ENCODE measurements at regions not wholly inside any gene's neighbourhood (a gene's known extent, or its start where the extent isn't known, plus 50 kb on each side); places are given as distances from the start of the nearest gene placed in this dataset.

DNA sequence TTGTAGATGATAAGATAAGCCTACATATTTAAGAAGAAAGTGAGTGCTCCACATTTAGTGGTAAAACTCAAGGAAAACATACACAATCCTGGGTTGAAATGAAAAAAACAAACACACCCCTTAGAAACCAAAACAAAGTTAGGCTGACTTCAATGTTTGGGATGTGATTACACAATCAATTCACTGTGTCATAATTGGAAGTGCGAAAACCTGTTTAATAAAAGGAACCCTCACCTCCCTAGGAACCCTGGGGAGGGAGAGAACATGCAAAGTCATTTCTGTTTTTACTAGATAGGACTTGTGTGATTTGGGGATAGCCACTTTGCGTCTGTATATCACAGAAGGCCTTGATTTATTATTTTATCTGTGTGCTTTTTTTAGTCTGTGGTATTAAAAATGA, 275.0 kb downstream of the NFKBIZ start:
- Histone ChIP-seq H3K9me3 (ENCODE audit: control insufficient read depth, low read length) (peaks cover 8% of the 10 kb centered on the region), H3K4me1 (ENCODE audit: control insufficient read depth, insufficient read depth, low read length) (no peaks in the 10 kb centered on the region), H3K27me3 (ENCODE audit: control insufficient read depth, insufficient read depth, low read length, poor library complexity, severe bottlenecking) (no peaks in the 10 kb centered on the region), H3K36me3 (ENCODE audit: control insufficient read depth, insufficient read depth, low read length) (no peaks in the 10 kb centered on the region), H3K27ac (ENCODE audit: low read depth, low read length) (no peak overlapping the region), H3K4me3 (ENCODE audit: low read length) (no peak overlapping the region), H3K9ac (ENCODE audit: extremely low read depth, low read length, poor library complexity, severe bottlenecking) (no peak overlapping the region)
- TF ChIP-seq, protein P1, sequence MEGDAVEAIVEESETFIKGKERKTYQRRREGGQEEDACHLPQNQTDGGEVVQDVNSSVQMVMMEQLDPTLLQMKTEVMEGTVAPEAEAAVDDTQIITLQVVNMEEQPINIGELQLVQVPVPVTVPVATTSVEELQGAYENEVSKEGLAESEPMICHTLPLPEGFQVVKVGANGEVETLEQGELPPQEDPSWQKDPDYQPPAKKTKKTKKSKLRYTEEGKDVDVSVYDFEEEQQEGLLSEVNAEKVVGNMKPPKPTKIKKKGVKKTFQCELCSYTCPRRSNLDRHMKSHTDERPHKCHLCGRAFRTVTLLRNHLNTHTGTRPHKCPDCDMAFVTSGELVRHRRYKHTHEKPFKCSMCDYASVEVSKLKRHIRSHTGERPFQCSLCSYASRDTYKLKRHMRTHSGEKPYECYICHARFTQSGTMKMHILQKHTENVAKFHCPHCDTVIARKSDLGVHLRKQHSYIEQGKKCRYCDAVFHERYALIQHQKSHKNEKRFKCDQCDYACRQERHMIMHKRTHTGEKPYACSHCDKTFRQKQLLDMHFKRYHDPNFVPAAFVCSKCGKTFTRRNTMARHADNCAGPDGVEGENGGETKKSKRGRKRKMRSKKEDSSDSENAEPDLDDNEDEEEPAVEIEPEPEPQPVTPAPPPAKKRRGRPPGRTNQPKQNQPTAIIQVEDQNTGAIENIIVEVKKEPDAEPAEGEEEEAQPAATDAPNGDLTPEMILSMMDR (conservative IDR thresholded peaks at IDR 0.05), result no peak
- WGBS, 2 experiments (ENCODE audit: insufficient coverage in 1 of 2, insufficient read length in 1 of 2), result 76 to 100% methylated on average over 1 to 2 of the region's 2 CpGs
- Mint-ChIP-seq H3K27me3 (ENCODE audit: insufficient read depth) (no peaks in the 10 kb centered on the region), H3K4me3 (no peak overlapping the region), H3K4me1 (no peaks in the 10 kb centered on the region), H3K9me3 (peaks cover 10% of the 10 kb centered on the region), H3K27ac (no peak overlapping the region), H3K36me3 (ENCODE audit: low read depth) (no peaks in the 10 kb centered on the region)
- DNase-seq, result no peak

DNA sequence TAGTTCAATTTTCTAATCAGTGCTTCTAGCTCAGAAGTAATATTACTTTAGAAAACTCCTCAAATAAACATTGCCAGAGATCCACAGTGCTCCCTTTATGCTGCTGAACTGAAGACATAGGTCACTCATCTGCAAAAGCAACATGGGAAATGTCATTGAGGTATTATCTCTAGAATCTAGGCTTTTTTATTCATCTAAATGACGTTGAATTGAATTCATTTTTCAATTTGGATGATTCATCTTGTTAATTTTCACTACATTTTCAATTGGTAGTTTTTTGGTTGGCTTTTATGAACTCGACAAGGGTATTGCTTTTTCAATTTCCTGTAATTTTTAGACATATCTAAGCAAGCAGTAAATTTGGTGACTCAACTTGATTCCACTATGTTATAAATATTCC, 275.4 kb downstream of the NFKBIZ start:
- DNase-seq, result no peak
- H3K36me3 ChIP-seq (ENCODE audit: control insufficient read depth, insufficient read depth, low read length), result no peaks in the 10 kb centered on the region
- Mint-ChIP-seq H3K4me3 (no peak overlapping the region), H3K27me3 (ENCODE audit: insufficient read depth) (no peaks in the 10 kb centered on the region), H3K9me3 (peaks cover 10% of the 10 kb centered on the region), H3K4me1 (no peaks in the 10 kb centered on the region), H3K36me3 (ENCODE audit: low read depth) (no peaks in the 10 kb centered on the region), H3K27ac (no peak overlapping the region)
- no peaks in the 10 kb centered on the region for H3K4me1 ChIP-seq (ENCODE audit: control insufficient read depth, insufficient read depth, low read length)
- 100% methylated on average over 1 of the region's 2 CpGs; no CpG with 5 or more reads in 1 of the 2 experiments for WGBS, 2 experiments (ENCODE audit: insufficient coverage in 1 of 2, insufficient read length in 1 of 2)
- H3K27me3 ChIP-seq (ENCODE audit: control insufficient read depth, insufficient read depth, low read length, poor library complexity, severe bottlenecking), result no peaks in the 10 kb centered on the region
- no peak overlapping the region for H3K27ac ChIP-seq (ENCODE audit: low read depth, low read length)
- TF ChIP-seq, protein P1 (conservative IDR thresholded peaks at IDR 0.05), result no peak
- H3K4me3 ChIP-seq (ENCODE audit: low read length), result no peak overlapping the region
- peaks cover 8% of the 10 kb centered on the region for H3K9me3 ChIP-seq (ENCODE audit: control insufficient read depth, low read length)
- H3K9ac ChIP-seq (ENCODE audit: extremely low read depth, low read length, poor library complexity, severe bottlenecking), result no peak overlapping the region

DNA sequence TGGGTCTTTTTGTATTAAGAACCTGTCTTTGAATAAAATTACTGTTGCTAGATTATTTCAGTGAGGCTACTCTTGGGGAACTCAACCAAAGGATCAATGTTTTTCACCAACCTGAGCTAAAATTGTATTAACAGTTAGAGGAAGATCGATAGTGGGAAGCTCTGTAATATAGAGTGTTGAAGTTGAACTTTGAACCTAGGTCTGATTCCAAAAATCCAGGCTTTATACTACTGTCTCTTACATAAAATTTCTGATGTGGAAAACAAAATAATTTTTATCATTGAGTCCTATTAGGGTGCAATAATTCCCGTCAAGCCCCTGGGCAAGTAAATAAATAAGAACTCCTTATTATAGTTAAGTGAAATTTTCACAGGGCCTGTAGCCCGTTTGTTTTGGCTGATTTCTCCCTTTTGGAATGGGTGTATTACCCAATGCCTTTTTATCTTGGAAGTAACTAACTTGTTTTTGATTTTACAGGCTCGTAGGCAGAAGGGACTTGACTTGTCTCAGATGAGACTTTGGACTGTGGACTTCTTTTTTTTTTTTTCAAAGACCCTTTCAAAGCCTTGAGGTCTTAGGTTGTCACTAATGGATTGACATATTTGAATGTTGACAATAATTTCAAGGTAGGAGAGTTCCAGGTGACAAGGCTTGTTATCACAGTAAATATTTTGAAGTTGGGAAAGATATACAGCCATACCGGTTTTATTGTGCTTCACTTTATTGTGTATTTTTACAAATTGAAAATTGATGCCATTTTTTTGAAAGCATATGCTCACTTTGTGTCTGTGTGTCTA, 276.1 kb downstream of the NFKBIZ start:
- WGBS, 2 experiments (ENCODE audit: insufficient coverage in 1 of 2, insufficient read length in 1 of 2), result 80 to 100% methylated on average over 3 to 5 of the region's 5 CpGs
- DNase-seq, result no peak
- Mint-ChIP-seq H3K9me3 (peaks cover 10% of the 10 kb centered on the region), H3K27ac (no peak overlapping the region), H3K36me3 (ENCODE audit: low read depth) (no peaks in the 10 kb centered on the region), H3K27me3 (ENCODE audit: insufficient read depth) (no peaks in the 10 kb centered on the region), H3K4me3 (no peak overlapping the region), H3K4me1 (no peaks in the 10 kb centered on the region)
- TF ChIP-seq, protein P1 (conservative IDR thresholded peaks at IDR 0.05), result no peak
- Histone ChIP-seq H3K27ac (ENCODE audit: low read depth, low read length) (no peak overlapping the region), H3K4me1 (ENCODE audit: control insufficient read depth, insufficient read depth, low read length) (no peaks in the 10 kb centered on the region), H3K9ac (ENCODE audit: extremely low read depth, low read length, poor library complexity, severe bottlenecking) (no peak overlapping the region), H3K27me3 (ENCODE audit: control insufficient read depth, insufficient read depth, low read length, poor library complexity, severe bottlenecking) (no peaks in the 10 kb centered on the region), H3K9me3 (ENCODE audit: control insufficient read depth, low read length) (peaks cover 8% of the 10 kb centered on the region), H3K36me3 (ENCODE audit: control insufficient read depth, insufficient read depth, low read length) (no peaks in the 10 kb centered on the region), H3K4me3 (ENCODE audit: low read length) (no peak overlapping the region)

Data from endodermal cell (in vitro differentiated cells).